Thyroid gland (tissue), 4 donors: ENCODE measurements at regions not wholly inside any gene's neighbourhood (a gene's known extent, or its start where the extent isn't known, plus 50 kb on each side); places are given as distances from the start of the nearest gene placed in this dataset.

Source experiments
- CTCF ChIP-seq, 6 experiments: fragments of 200-600 bp in 3 of 6; fragments of 450-650 bp in 3 of 6; sonication (generic) in 3 of 6; IDR thresholded peaks; one replicate each; pipeline ENCODE4 v1.5.1; 2016 to 2019; ENCODE audit warnings: antibody characterized with exemption in 6 of 6, mild to moderate bottlenecking in 2 of 6, inconsistent platforms in 1 of 6, moderate library complexity in 1 of 6
- POLR2A ChIP-seq, 2 donors: fragments of 450-650 bp; IDR thresholded peaks; one replicate each; pipeline ENCODE4 v1.6.1; 2017; ENCODE audit warnings: antibody characterized with exemption in 2 of 2, mild to moderate bottlenecking in 2 of 2, moderate library complexity in 1 of 2

GRCh38 chr2:23023722-23024121 lies 361.3 kb upstream of the KLHL29 start:
- TF ChIP-seq CTCF (IDR thresholded peaks at IDR 0.05) (no peak), POLR2A (IDR thresholded peaks at IDR 0.05) (no peak)
